ENCODE measurements at regions not wholly inside any gene's neighbourhood (a gene's known extent, or its start where the extent isn't known, plus 50 kb on each side); places are given as distances from the start of the nearest gene placed in this dataset.

DNA sequence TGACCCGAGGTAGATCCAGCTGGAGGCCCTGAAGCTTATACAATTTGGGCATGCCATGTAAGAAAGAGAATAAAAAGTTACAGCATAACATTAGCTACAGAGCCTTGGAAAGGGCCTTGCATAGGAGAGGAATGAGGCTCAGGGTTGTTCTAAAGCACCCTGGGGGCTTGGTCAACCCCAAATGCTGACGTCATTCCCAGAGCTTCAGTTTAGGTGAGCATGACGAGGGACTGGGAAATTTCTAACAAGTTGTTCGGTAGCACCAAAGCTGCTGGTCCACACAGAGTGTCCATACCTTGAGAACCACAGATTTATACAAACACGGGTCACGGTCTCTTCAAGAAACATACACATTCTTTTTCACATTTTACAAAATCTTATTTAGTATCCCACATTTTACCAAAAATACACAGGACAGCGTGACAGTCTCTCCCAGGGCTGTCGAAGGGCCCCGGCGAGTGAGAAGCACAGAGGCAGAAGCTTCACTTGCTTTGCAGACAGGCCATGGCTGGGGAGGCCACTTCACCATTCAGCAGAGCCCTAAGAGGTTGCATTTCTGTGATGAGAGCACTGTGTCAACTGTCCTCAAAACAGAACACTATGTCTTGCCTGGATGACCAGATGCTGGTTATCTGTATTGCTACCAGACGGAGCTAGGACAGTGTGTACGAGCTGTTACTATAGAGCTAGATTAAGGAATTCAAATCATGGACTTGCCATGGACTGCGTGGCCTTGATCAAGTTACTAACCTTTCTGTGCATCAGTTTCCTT is 68.2 kb upstream of the ARRDC4 start:
- DNase-seq (ENCODE audit: low spot score), result no peak

DNA sequence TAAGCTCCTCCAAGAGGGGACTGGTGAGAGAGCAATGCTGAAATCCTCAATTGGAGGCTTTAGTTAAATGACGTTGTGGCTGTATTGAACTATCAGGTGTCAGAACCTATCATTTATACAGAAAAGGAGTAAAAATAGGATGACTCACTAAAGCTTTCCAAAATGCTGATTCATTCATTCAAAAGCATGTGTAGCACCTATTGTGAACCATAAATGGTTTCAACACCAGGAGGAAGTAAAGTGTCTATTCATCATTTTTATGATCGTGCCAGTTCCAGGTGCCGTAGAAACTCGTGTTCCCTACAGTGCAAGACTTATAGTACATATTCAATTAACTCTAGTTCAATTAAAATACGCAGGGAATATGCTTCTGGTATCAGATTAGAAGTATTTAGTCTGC is 66.5 kb upstream of the ARRDC4 start:
- DNase-seq (ENCODE audit: low spot score), result no peak

DNA sequence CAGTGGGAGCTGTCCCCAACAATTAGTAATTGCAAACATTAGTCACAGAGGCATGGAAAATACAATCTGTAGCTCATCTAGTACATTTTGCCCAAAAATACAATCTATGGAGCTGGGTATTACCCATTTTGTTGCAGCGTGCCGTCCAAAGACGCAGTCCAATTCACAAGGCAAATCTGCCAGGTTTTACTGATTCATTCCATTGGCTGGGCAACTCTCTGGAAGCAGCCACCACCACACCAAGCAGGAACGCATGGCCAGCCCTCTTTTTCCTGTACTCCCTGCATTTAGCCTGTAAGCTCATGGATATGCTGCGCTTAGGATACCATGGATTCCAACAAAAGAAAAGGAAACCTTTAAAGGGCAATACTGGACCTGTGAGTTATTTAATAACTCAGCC is 60.5 kb upstream of the ARRDC4 start:
- no peak for DNase-seq (ENCODE audit: low spot score)

DNA sequence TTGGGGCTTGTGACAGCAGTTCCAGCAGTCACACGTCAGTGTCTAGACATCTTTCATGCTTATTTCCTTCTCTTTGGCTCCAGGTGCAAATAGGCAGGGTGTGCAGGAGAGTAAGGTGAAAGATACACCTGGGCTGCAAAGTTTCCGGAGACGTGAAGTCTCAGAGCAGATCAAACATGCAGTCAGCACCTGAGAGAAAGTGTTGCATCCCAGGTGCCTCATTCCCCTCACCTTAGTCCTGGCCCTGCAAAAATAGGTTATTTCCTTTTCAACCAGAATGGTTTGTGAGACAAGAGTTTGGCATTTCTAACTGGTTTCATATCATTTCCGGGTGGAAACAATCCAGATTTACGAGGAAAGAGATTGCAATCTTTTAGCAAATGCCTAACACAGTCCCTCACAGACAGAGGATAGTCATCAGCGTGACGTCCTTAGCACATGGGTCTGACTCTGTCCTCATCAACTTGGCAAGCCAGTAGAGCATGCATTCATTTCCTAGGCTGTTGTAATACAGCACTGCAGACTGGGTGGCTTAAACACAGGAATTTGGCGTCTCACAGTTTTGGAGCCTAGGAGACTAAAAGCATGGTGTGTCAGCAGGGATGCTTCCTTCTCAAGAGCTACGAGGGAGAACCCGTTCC is 58.2 kb upstream of the ARRDC4 start:
- no peak for DNase-seq (ENCODE audit: low spot score)

DNA sequence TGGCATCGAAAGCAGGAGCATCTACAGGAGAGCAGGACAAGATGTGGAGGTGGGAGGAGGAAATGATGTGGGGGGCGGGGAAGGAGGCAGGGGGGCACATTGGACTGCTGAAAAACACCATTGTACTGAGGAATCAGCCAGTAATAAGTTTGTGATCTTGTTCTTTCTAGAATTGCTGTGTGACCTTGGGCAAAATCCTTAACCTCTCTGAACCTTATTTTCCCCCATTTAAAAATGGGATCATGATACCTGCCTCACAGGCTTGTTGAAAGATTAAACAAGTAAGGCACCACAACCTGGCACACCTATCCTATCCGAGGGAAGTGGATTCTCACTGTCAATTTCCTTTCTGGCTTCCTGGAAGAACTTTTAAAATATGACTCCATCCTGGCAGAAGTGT is 56.9 kb upstream of the ARRDC4 start:
- no peak for DNase-seq (ENCODE audit: low spot score)

DNA sequence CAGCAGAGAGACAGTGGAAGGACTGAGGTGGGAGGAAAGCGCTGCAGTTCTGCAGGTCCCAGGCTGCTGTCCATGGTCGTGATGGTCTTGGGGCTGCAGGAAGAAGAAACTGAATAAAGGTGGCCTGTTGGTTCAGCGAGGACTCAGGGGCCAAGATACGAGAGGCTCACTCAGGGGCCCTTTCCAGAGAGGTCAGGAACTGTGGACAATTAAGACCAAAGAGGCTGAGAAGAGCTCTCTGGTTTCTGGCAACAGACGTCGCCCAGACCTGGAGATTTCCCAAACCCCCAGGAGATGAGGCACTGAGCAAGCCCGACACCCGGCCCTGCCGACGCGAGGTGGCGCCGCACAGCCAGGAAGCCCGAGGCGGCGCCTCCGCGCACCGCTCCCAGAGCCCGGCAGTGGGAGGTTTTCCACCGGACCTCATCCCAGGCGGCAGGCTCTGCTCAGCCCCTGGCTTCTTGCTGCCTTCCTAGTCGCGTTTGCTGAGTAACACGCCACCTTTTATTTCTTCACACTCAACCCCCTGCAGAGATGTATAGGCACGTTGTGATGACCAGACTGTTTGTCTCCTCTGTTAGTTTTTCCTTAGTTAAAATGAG is 56.4 kb upstream of the ARRDC4 start:
- DNase-seq (ENCODE audit: low spot score), result peak; percentile 47

DNA sequence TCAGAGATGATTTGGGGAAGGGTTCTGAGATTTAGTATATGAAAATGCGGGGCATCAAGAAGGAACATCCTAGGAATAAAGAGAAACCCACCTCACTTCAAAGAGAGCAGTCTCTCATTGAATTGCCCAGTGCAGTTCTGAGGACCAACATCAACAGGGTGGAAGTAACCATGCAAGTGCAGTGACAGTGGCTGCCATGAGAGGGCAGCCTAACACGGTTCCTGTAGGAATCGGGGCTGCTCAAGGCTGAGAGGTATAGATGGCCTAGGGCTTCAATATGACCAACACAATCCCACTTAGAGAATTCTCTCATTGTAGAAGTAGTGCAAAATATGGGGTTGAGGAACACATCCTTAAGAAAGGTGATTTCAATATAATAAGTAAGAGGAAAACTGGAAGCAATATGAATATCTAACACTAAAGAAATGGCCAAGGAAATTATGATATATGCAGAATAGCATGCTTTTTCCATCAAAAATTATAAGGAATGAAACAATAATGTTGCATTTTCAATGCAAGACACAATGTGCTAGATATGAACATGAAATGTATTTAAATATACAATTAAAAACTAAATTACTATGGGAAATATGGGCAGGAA is 51.1 kb upstream of the ARRDC4 start:
- peak; percentile 56 for DNase-seq (ENCODE audit: low spot score)

Measured in HuH-7.5 (cell line).